ENCODE measurements at regions not wholly inside any gene's neighbourhood (a gene's known extent, or its start where the extent isn't known, plus 50 kb on each side); places are given as distances from the start of the nearest gene placed in this dataset.

GRCh38 chr18:51658436-51658835 lies 461.0 kb upstream of the MEX3C start:
- H3K27ac Mint-ChIP-seq (ENCODE audit: unreplicated experiment) = no peak overlapping the region
- DNase-seq (ENCODE audit: low spot score) = no peak
- no peaks in the 10 kb centered on the region for H3K36me3 Mint-ChIP-seq (ENCODE audit: low read depth)
- no peaks in the 10 kb centered on the region for H3K9me3 Mint-ChIP-seq (ENCODE audit: low read depth)
- no peak overlapping the region for H3K4me3 Mint-ChIP-seq (ENCODE audit: unreplicated experiment)
- TF ChIP-seq, protein P1, sequence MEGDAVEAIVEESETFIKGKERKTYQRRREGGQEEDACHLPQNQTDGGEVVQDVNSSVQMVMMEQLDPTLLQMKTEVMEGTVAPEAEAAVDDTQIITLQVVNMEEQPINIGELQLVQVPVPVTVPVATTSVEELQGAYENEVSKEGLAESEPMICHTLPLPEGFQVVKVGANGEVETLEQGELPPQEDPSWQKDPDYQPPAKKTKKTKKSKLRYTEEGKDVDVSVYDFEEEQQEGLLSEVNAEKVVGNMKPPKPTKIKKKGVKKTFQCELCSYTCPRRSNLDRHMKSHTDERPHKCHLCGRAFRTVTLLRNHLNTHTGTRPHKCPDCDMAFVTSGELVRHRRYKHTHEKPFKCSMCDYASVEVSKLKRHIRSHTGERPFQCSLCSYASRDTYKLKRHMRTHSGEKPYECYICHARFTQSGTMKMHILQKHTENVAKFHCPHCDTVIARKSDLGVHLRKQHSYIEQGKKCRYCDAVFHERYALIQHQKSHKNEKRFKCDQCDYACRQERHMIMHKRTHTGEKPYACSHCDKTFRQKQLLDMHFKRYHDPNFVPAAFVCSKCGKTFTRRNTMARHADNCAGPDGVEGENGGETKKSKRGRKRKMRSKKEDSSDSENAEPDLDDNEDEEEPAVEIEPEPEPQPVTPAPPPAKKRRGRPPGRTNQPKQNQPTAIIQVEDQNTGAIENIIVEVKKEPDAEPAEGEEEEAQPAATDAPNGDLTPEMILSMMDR (IDR thresholded peaks at IDR 0.05) = no peak
- no peaks in the 10 kb centered on the region for H3K4me1 Mint-ChIP-seq (ENCODE audit: low read depth)
- H3K27me3 Mint-ChIP-seq (ENCODE audit: low read depth) = peaks cover 40% of the 10 kb centered on the region

- Mint-ChIP-seq H3K4me1 (ENCODE audit: low read depth) (no peaks in the 10 kb centered on the region), H3K9me3 (ENCODE audit: low read depth) (no peaks in the 10 kb centered on the region), H3K27me3 (ENCODE audit: low read depth) (peaks cover 41% of the 10 kb centered on the region), H3K4me3 (ENCODE audit: unreplicated experiment) (no peak overlapping the region), H3K36me3 (ENCODE audit: low read depth) (no peaks in the 10 kb centered on the region), H3K27ac (ENCODE audit: unreplicated experiment) (no peak overlapping the region)
- no peak for DNase-seq (ENCODE audit: low spot score)
- TF ChIP-seq, protein P1 (IDR thresholded peaks at IDR 0.05) = no peak
Observed at GRCh38 chr18:51659781-51660180, 462.3 kb upstream of the MEX3C start.

DNA sequence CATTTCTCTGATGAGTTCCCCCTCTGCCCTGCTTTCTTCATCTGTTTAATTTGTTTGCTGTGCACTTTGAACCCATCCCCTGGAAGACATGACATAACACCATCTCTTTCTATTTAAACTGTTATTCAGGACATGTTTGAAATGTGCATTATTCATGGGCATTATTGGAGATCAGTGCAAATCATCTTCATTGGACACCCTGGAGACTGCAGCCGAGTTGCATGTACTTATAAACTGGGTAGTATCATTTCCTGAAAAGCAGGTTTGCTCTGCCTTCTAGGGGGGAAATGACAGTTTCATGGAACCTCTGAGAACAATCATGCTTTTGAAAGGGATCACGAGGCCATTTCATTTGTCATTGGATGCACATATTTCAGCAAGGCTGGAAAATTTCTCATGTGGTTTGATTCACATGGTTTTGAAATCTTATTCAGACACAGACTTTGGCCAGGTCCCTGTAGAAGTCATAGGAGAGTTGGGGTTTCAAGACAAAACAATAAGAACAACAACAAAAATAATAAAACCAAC lies 462.8 kb upstream of the MEX3C start:
- H3K27ac Mint-ChIP-seq (ENCODE audit: unreplicated experiment) = no peak overlapping the region
- H3K4me3 Mint-ChIP-seq (ENCODE audit: unreplicated experiment) = no peak overlapping the region
- no peaks in the 10 kb centered on the region for H3K4me1 Mint-ChIP-seq (ENCODE audit: low read depth)
- DNase-seq (ENCODE audit: low spot score) = no peak
- TF ChIP-seq, protein P1 (IDR thresholded peaks at IDR 0.05) = no peak
- no peaks in the 10 kb centered on the region for H3K36me3 Mint-ChIP-seq (ENCODE audit: low read depth)
- peaks cover 41% of the 10 kb centered on the region for H3K27me3 Mint-ChIP-seq (ENCODE audit: low read depth)
- H3K9me3 Mint-ChIP-seq (ENCODE audit: low read depth) = no peaks in the 10 kb centered on the region

DNA sequence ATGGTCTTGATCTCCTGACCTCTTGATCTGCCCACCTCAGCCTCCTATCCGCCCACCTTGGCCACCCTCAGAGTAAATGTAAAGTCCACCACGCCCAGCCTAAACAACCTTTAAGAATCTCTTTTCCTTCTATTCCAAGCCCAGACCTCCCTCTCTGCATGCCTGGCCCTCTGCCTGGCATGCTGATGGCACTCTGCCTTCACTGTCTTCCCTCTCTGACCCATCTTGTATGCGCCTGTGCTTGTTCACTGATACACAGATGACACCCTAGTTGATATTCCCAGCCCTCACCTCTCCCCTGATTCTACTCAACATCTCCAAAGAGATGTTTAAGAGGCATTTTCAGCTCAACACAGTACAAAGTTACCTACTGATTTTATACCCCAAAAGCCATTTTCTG lies 466.8 kb upstream of the MEX3C start:
- TF ChIP-seq, protein P1 (IDR thresholded peaks at IDR 0.05) = no peak
- H3K9me3 Mint-ChIP-seq (ENCODE audit: low read depth) = no peaks in the 10 kb centered on the region
- H3K4me1 Mint-ChIP-seq (ENCODE audit: low read depth) = peaks cover 8% of the 10 kb centered on the region
- no peaks in the 10 kb centered on the region for H3K36me3 Mint-ChIP-seq (ENCODE audit: low read depth)
- H3K4me3 Mint-ChIP-seq (ENCODE audit: unreplicated experiment) = no peak overlapping the region
- DNase-seq (ENCODE audit: low spot score) = no peak
- peaks cover 41% of the 10 kb centered on the region for H3K27me3 Mint-ChIP-seq (ENCODE audit: low read depth)
- no peak overlapping the region for H3K27ac Mint-ChIP-seq (ENCODE audit: unreplicated experiment)

- TF ChIP-seq, protein P1 (IDR thresholded peaks at IDR 0.05) = no peak
- H3K27me3 Mint-ChIP-seq (ENCODE audit: low read depth) = peaks cover 40% of the 10 kb centered on the region
- no peak overlapping the region for H3K27ac Mint-ChIP-seq (ENCODE audit: unreplicated experiment)
- H3K4me1 Mint-ChIP-seq (ENCODE audit: low read depth) = peaks cover 8% of the 10 kb centered on the region
- no peak for DNase-seq (ENCODE audit: low spot score)
- H3K9me3 Mint-ChIP-seq (ENCODE audit: low read depth) = peaks cover 11% of the 10 kb centered on the region
- no peak overlapping the region for H3K4me3 Mint-ChIP-seq (ENCODE audit: unreplicated experiment)
- peaks cover 3% of the 10 kb centered on the region for H3K36me3 Mint-ChIP-seq (ENCODE audit: low read depth)
Observed at GRCh38 chr18:51666763-51667191, 469.3 kb upstream of the MEX3C start.
